DOHH2 (cell line): ENCODE measurements at regions not wholly inside any gene's neighbourhood (a gene's known extent, or its start where the extent isn't known, plus 50 kb on each side); places are given as distances from the start of the nearest gene placed in this dataset.

Experiments
- H3F3A ChIP-seq: fragments of 200-600 bp; sonication (generic), shearing (Covaris generic); 2 replicates; pipeline ENCODE4 v1.6.0; 2016; ENCODE audit warnings: antibody characterized with exemption, mild to moderate bottlenecking; ENCODE audit not compliant: control insufficient read depth, insufficient read depth
- H3K27ac ChIP-seq: fragments of 200-600 bp; sonication (generic); 2 replicates; pipeline ENCODE4 v1.5.1; 2014; ENCODE audit warnings: low read depth, mild to moderate bottlenecking, low read length, moderate library complexity
- H3K27me3 ChIP-seq: fragments of 200-600 bp; sonication (generic); 2 replicates; pipeline ENCODE4 v1.6.1; 2014; ENCODE audit warnings: mild to moderate bottlenecking, low read length, mixed read lengths; ENCODE audit not compliant: control insufficient read depth
- H3K36me3 ChIP-seq: fragments of 200-600 bp; sonication (generic); 2 replicates; pipeline ENCODE4 v1.6.1; 2014; ENCODE audit warnings: mild to moderate bottlenecking, low read length, moderate library complexity, mixed read lengths; ENCODE audit not compliant: control insufficient read depth
- H3K4me1 ChIP-seq: fragments of 200-600 bp; sonication (generic); 2 replicates; pipeline ENCODE4 v1.6.1; 2014; ENCODE audit warnings: mild to moderate bottlenecking, low read length, mixed read lengths; ENCODE audit not compliant: control insufficient read depth
- H3K4me2 ChIP-seq: fragments of 200-600 bp; sonication (generic); 2 replicates; pipeline ENCODE4 v1.6.0; 2014; ENCODE audit warnings: mild to moderate bottlenecking, low read length, moderate library complexity
- H3K4me3 ChIP-seq: fragments of 200-600 bp; sonication (generic); 2 replicates; pipeline ENCODE4 v1.5.1; 2014; ENCODE audit warnings: mild to moderate bottlenecking, low read length, mixed read lengths
- H3K79me2 ChIP-seq: fragments of 200-600 bp; sonication (generic); 2 replicates; pipeline ENCODE4 v1.6.1; 2014; ENCODE audit warnings: mild to moderate bottlenecking, low read length, mixed read lengths; ENCODE audit not compliant: control insufficient read depth
- H3K9me2 ChIP-seq: fragments of 200-600 bp; sonication (generic); replicated peaks from 2 replicates; pipeline ENCODE4 v1.6.1; 2014; ENCODE audit warnings: mild to moderate bottlenecking, low read length, mixed read lengths; ENCODE audit not compliant: control insufficient read depth
- H3K9me3 ChIP-seq: fragments of 200-600 bp; sonication (generic); 2 replicates; pipeline ENCODE4 v1.6.1; 2014; ENCODE audit warnings: antibody characterized with exemption, low read length, mixed read lengths; ENCODE audit not compliant: control insufficient read depth, insufficient read depth
- H4K20me1 ChIP-seq: fragments of 200-600 bp; sonication (generic); 2 replicates; pipeline ENCODE4 v1.6.0; 2014; ENCODE audit warnings: low read depth, mild to moderate bottlenecking, antibody characterized with exemption, low read length, moderate library complexity; ENCODE audit not compliant: control insufficient read depth, insufficient read depth
- EZH2phosphoT487 ChIP-seq: fragments of 200-600 bp; sonication (generic); IDR thresholded peaks from 2 replicates; pipeline ENCODE4 v1.6.1; 2017; ENCODE audit warnings: borderline replicate concordance, mild to moderate bottlenecking, antibody characterized with exemption, low read length, moderate library complexity, mixed read lengths
- TF ChIP-seq, protein P1 (sequence below): fragments of 200-600 bp; sonication (generic); IDR thresholded peaks from one replicate; pipeline ENCODE4 v1.5.1; 2014; ENCODE audit warnings: antibody characterized with exemption, mild to moderate bottlenecking, low read depth, low read length; ENCODE audit not compliant: poor library complexity, severe bottlenecking

DNA sequence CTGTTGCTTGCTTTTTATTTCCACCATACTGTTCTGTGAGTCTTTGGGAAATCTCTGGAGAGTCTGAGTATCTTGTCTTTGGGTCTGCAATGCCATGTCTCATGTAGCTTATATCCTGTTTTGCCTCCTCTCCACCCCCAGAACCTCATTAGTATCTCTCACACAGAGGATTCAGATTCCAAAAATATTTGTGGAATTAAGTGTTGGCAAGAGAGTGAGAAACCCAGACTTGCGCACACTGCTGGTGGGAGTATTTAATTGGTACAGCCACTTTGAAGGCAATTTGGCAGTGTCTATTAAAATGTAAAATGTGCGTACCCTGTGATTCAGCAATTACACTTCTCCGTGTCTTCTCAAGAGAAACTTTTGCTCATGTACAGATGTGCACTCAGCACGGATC, 68.6 kb downstream of the ZNF621 start:
- Histone ChIP-seq H3K79me2 (no peaks in the 10 kb centered on the region), H3K27me3 (no peaks in the 10 kb centered on the region; the same call in 1 of the 2 replicates), H3K9me2 (no peaks in the 10 kb centered on the region), H3K4me2 (no peak overlapping the region), H3K4me1 (no peaks in the 10 kb centered on the region), H3F3A (no peaks in the 10 kb centered on the region), H3K27ac (no peak overlapping the region), H3K36me3 (no peaks in the 10 kb centered on the region), H4K20me1 (no peaks in the 10 kb centered on the region), H3K9me3 (no peaks in the 10 kb centered on the region), H3K4me3 (no peak overlapping the region)
- TF ChIP-seq, protein P1, sequence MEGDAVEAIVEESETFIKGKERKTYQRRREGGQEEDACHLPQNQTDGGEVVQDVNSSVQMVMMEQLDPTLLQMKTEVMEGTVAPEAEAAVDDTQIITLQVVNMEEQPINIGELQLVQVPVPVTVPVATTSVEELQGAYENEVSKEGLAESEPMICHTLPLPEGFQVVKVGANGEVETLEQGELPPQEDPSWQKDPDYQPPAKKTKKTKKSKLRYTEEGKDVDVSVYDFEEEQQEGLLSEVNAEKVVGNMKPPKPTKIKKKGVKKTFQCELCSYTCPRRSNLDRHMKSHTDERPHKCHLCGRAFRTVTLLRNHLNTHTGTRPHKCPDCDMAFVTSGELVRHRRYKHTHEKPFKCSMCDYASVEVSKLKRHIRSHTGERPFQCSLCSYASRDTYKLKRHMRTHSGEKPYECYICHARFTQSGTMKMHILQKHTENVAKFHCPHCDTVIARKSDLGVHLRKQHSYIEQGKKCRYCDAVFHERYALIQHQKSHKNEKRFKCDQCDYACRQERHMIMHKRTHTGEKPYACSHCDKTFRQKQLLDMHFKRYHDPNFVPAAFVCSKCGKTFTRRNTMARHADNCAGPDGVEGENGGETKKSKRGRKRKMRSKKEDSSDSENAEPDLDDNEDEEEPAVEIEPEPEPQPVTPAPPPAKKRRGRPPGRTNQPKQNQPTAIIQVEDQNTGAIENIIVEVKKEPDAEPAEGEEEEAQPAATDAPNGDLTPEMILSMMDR = no peak
- TF ChIP-seq EZH2phosphoT487 = no peak

DNA sequence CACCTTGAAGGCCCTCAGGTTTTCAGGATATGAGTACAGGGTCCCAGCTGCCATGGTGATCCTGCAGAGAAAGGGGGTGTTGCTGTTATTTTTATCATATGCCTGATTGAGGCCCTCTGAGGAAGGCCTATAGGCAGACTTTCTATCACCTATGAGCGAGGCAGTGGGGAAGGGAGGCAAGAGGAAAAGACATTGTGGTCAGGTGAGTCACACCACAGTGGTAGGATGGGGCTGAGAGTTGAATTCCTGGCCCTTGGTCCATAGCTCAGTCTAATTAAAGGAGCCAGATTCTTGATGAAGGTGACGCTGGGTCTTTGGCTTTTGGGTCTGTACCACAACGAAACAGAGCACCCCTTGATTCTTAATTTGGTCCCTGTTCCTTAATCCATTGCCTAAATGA, 72.7 kb downstream of the ZNF621 start:
- no peak overlapping the region for H3K27ac ChIP-seq
- H3K4me1 ChIP-seq = no peaks in the 10 kb centered on the region
- peaks cover 2% of the 10 kb centered on the region; the same call in 1 of the 2 replicates for H3K27me3 ChIP-seq
- no peaks in the 10 kb centered on the region for H4K20me1 ChIP-seq
- H3K9me3 ChIP-seq = no peaks in the 10 kb centered on the region
- H3K9me2 ChIP-seq = no peaks in the 10 kb centered on the region
- no peak for TF ChIP-seq EZH2phosphoT487
- TF ChIP-seq, protein P1 = no peak
- no peaks in the 10 kb centered on the region for H3K36me3 ChIP-seq
- H3K4me3 ChIP-seq = no peak overlapping the region
- no peak overlapping the region for H3K4me2 ChIP-seq
- no peaks in the 10 kb centered on the region for H3F3A ChIP-seq
- H3K79me2 ChIP-seq = no peaks in the 10 kb centered on the region

DNA sequence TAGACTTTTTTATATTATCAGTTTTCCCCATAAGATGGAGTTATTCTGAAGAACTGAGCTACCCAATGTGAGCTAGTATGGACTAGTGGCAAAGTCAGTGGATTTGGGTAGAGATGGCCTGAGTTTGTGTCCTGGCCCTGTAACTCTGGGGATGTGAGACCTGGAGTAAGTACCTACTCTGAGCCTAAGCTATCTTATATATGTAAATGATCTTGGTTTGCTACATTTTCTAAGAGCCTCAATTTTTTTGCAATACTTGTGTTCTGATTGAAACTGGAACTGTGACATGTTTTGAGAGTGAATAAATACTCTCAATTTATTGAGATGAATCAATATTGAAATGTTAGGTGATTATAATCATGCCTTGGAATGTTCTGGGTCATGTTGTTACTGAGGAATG, 73.6 kb downstream of the ZNF621 start:
- Histone ChIP-seq H3K9me2 (no peaks in the 10 kb centered on the region), H3K4me1 (no peaks in the 10 kb centered on the region)

More for the DNA sequence above, 73.6 kb downstream of the ZNF621 start:
- Histone ChIP-seq H3K79me2 (no peaks in the 10 kb centered on the region), H3F3A (no peaks in the 10 kb centered on the region), H3K36me3 (no peaks in the 10 kb centered on the region), H3K27me3 (peaks cover 4% of the 10 kb centered on the region; the same call in 1 of the 2 replicates), H3K4me3 (no peak overlapping the region), H3K9me3 (no peaks in the 10 kb centered on the region), H4K20me1 (no peaks in the 10 kb centered on the region), H3K4me2 (no peak overlapping the region), H3K27ac (no peak overlapping the region)
- TF ChIP-seq, protein P1 = no peak
- TF ChIP-seq EZH2phosphoT487 = no peak
